Activated B cell treated with CpG ODN at 0.5 μM for 24 hours (primary cell): ENCODE measurements at regions not wholly inside any gene's neighbourhood (a gene's known extent, or its start where the extent isn't known, plus 50 kb on each side); places are given as distances from the start of the nearest gene placed in this dataset.

Experiments
- ATAC-seq: fragments of 200-7000 bp; cut with Tn5 transposase; one replicate; pipeline ENCODE4 v1.10.0; 2021; ENCODE audit warnings: low read depth, mild to moderate bottlenecking, moderate library complexity
- CTCF ChIA-PET: fragments of 350-600 bp; sonication (Branson Sonifier 250); formaldehyde crosslinking; loops from one replicate; lab custom pipeline; 2021; ENCODE audit warnings: antibody characterized with exemption; lab: Charles Lee
- POLR2A ChIA-PET: fragments of 350-600 bp; sonication (Branson Sonifier 250); formaldehyde crosslinking; loops from one replicate; lab custom pipeline; 2021; ENCODE audit warnings: antibody characterized with exemption; lab: Charles Lee
- DNase-seq: peaks from one replicate; pipeline ENCODE4 v3.0.0; 2022
- H3K27ac Mint-ChIP-seq: one replicate; pipeline ENCODE4 v1.8.0; 2020; ENCODE audit warnings: mixed read lengths
- H3K27me3 Mint-ChIP-seq: one replicate; pipeline ENCODE4 v1.8.0; 2021; ENCODE audit warnings: mixed read lengths
- H3K36me3 Mint-ChIP-seq: one replicate; pipeline ENCODE4 v1.8.0; 2021; ENCODE audit warnings: low read depth, mixed read lengths
- H3K4me1 Mint-ChIP-seq: one replicate; pipeline ENCODE4 v1.8.0; 2021; ENCODE audit warnings: mixed read lengths
- H3K4me3 Mint-ChIP-seq: one replicate; pipeline ENCODE4 v1.8.0; 2020; ENCODE audit warnings: mild to moderate bottlenecking, mixed read lengths
- H3K9me3 Mint-ChIP-seq: one replicate; pipeline ENCODE4 v1.8.0; 2020; ENCODE audit warnings: mixed read lengths
- intact Hi-C: fragments of 100-400 bp; cut with micrococcal nuclease; formaldehyde crosslinking; loops from one replicate; pipeline ENCODE4 v1.15.1; 2024
- TF ChIP-seq, protein P1 (sequence below): fragments of 200-600 bp; IDR thresholded peaks from one replicate; pipeline ENCODE4 v1.8.0; 2022; ENCODE audit warnings: antibody characterized with exemption, mild to moderate bottlenecking

DNA sequence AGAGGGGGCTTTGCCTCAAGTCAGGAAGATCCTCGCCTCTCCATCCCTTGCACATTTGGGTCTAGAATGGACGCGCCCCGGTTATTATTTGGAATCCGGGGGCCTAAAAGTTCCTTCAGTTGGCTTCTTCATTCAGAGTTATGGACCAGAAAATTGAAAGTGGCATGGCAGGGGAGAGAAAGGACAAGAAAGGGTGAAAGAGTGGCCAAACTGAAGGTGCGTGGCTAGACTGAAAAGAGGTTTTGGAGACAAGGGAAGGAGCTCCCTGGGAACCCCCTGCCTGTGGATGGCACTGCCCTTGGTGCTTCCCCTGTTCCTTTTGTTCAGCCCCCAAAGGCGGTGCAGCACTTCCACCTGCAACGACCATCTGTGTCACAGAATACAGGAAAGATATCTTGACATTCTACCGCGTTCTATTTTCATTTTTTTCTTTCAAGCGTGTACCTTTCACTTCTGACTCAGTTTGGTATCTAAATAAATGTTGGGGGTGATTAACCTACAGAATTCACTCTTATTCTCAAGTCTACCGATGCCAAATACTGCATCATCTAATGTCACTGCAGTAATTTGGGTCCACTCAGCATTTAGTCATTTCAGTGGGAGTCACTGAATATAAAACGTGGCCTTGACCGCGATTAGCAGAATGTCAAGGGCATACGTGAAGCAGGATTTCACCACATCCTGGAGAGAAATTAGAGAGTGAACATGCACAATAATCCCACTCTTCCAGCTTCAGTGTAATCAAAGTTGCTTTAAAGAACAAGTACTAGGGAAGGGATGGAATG is 88.1 kb upstream of the ARHGAP32 start:
- TF ChIP-seq, protein P1, sequence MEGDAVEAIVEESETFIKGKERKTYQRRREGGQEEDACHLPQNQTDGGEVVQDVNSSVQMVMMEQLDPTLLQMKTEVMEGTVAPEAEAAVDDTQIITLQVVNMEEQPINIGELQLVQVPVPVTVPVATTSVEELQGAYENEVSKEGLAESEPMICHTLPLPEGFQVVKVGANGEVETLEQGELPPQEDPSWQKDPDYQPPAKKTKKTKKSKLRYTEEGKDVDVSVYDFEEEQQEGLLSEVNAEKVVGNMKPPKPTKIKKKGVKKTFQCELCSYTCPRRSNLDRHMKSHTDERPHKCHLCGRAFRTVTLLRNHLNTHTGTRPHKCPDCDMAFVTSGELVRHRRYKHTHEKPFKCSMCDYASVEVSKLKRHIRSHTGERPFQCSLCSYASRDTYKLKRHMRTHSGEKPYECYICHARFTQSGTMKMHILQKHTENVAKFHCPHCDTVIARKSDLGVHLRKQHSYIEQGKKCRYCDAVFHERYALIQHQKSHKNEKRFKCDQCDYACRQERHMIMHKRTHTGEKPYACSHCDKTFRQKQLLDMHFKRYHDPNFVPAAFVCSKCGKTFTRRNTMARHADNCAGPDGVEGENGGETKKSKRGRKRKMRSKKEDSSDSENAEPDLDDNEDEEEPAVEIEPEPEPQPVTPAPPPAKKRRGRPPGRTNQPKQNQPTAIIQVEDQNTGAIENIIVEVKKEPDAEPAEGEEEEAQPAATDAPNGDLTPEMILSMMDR: no peak
- no peaks in the 10 kb centered on the region for H3K36me3 Mint-ChIP-seq
- H3K4me1 Mint-ChIP-seq: peaks cover 24% of the 10 kb centered on the region
- CTCF ChIA-PET: no interaction called here
- H3K27ac Mint-ChIP-seq: peak overlapping the region; percentile 47
- peaks cover 26% of the 10 kb centered on the region for H3K27me3 Mint-ChIP-seq
- intact Hi-C loops: no loop called here
- POLR2A ChIA-PET: no interaction called here
- no peaks in the 10 kb centered on the region for H3K9me3 Mint-ChIP-seq
- H3K4me3 Mint-ChIP-seq: peak overlapping the region; percentile 79
- DNase-seq (no peak), ATAC-seq (no peak)

- ChIA-PET POLR2A (no interaction called here), CTCF (no interaction called here)
- Mint-ChIP-seq H3K36me3 (no peaks in the 10 kb centered on the region), H3K4me1 (peaks cover 24% of the 10 kb centered on the region), H3K9me3 (no peaks in the 10 kb centered on the region), H3K27me3 (peaks cover 26% of the 10 kb centered on the region), H3K27ac (peak overlapping the region; percentile 47), H3K4me3 (peak overlapping the region; percentile 79)
- TF ChIP-seq, protein P1: no peak
- intact Hi-C loops: loop anchor here (1.0 to 5.0 kb wide), 2 partner anchors 616 to 1638 kb away; partner anchors contain the start of genes NFRKB and SNX19
- peak; percentile 80 for ATAC-seq
- DNase-seq: peak; percentile 73
These were observed 87.4 kb upstream of the ARHGAP32 start for GRCh38 chr11:129279326-129280026.

DNA sequence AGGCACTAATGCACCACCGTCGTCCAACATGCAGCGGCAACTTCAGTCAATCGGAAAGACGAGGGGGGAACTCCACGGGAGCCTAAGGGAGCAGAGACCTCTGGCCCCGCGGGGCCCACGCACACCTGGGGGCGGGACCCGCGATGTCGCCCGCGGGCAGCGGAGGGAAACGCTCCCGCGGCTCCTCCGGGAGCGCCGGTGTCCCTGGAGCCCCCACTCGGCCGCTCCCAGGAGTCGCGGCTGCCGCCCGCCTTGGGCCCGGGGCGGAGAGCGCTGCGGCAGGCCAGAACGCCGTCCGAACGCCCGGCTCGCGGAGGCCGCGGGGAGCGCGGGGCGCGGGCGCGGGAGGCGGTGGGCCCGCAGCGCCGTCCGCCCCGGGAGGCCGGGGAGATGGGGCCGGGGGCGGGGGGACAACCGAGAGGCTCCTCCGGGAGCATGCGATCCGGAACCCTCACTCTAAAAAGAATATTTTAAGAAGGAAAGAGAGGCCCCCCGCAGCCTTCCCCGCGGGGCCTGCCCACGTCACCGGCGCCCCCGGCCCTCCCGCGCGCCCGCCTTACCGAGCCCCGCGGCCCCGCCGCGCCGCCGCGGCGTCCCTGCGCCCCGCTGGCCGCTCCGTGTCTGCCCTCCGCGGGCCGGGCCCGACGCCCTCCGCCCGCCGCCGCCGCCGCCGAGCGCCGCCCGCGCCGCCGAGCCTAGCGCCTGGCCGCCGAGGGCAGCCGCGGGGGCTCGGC is 86.6 kb upstream of the ARHGAP32 start:
- intact Hi-C loops: loop anchor here (1.0 to 5.0 kb wide), 2 partner anchors 617 to 1639 kb away; partner anchors contain the start of genes NFRKB and SNX19

GRCh38 chr11:129277198-129277843 is 85.2 kb upstream of the ARHGAP32 start:
- Mint-ChIP-seq H3K27ac (no peak overlapping the region), H3K4me1 (peaks cover 43% of the 10 kb centered on the region)

More for the DNA sequence above, 86.6 kb upstream of the ARHGAP32 start:
- peak overlapping the region; percentile 85 for H3K4me3 Mint-ChIP-seq
- peaks cover 30% of the 10 kb centered on the region for H3K4me1 Mint-ChIP-seq
- no peaks in the 10 kb centered on the region for H3K9me3 Mint-ChIP-seq
- ChIA-PET CTCF (no interaction called here), POLR2A (no interaction called here)
- H3K27ac Mint-ChIP-seq: peak overlapping the region; percentile 65
- DNase-seq: peak; percentile 34
- TF ChIP-seq, protein P1: no peak
- H3K36me3 Mint-ChIP-seq: no peaks in the 10 kb centered on the region
- ATAC-seq: peak; percentile 11
- peaks cover 26% of the 10 kb centered on the region for H3K27me3 Mint-ChIP-seq

More at GRCh38 chr11:129277198-129277843, 85.2 kb upstream of the ARHGAP32 start:
- POLR2A ChIA-PET: no interaction called here
- Mint-ChIP-seq H3K36me3 (no peaks in the 10 kb centered on the region), H3K4me3 (peak overlapping the region; percentile 44), H3K27me3 (peaks cover 24% of the 10 kb centered on the region), H3K9me3 (no peaks in the 10 kb centered on the region)
- DNase-seq (no peak), ATAC-seq (no peak)
- CTCF ChIA-PET: no interaction called here
- TF ChIP-seq, protein P1: no peak
- intact Hi-C loops: loop anchor here (5.0 kb wide), 1 partner anchor 1640 kb away; the partner anchor contains the start of gene SNX19
